Activated naive CD8-positive, alpha-beta T cell treated with anti-CD3 and anti-CD28 coated beads, Interleukin-2, amount 50 U/mL, for 24 hours (primary cell): ENCODE measurements at regions not wholly inside any gene's neighbourhood (a gene's known extent, or its start where the extent isn't known, plus 50 kb on each side); places are given as distances from the start of the nearest gene placed in this dataset.

Experiments
- ATAC-seq: fragments of 150-1000 bp; cut with Tn5 transposase; one replicate; pipeline ENCODE4 v1.10.0; 2021
- DNase-seq: peaks from one replicate; pipeline ENCODE4 v3.0.0; 2021
- H3K27ac Mint-ChIP-seq: one replicate; pipeline ENCODE4 v1.8.0; 2021; ENCODE audit warnings: mild to moderate bottlenecking, mixed read lengths
- H3K27me3 Mint-ChIP-seq: one replicate; pipeline ENCODE4 v1.8.0; 2021; ENCODE audit warnings: mixed read lengths
- H3K36me3 Mint-ChIP-seq: one replicate; pipeline ENCODE4 v1.8.0; 2021; ENCODE audit warnings: low read depth, mixed read lengths
- H3K4me1 Mint-ChIP-seq: one replicate; pipeline ENCODE4 v1.8.0; 2021; ENCODE audit warnings: mixed read lengths
- H3K4me3 Mint-ChIP-seq: one replicate; pipeline ENCODE4 v1.8.0; 2021; ENCODE audit warnings: mild to moderate bottlenecking, moderate library complexity, mixed read lengths
- H3K9me3 Mint-ChIP-seq: one replicate; pipeline ENCODE4 v1.8.0; 2021; ENCODE audit warnings: mixed read lengths

DNA sequence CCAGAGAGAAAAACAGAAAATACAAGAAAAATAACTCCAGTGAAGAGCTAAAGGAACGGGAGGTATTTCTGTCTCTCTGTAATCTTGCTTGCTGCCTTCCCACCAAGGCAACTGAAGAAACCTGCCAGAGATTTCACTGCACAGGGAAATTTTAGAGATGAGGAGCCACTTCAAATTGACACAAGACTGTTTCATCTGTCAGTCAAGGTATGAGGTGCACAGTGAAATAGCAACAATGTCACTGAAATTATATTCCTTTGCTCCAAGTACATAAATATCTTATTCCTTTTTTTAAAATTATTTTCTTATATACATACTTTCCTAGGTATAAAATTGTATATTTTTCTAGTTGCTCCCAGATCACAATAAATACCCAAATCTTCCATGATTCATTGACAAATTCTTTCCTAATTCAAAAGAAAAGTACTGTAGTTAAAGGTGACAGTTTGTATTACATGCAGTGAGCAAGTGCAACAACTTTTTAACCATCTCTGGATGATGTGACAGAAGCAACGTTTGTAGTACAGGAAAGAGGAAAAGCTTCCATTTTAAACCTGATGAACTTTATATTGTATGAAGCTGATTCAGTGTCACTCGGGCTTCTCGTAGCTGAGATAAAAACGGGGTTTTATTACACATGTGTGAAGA lies 563.4 kb downstream of the TUSC7 start:
- ATAC-seq (no peak), DNase-seq (no peak)
- Mint-ChIP-seq H3K4me1 (no peaks in the 10 kb centered on the region), H3K27ac (no peak overlapping the region), H3K9me3 (no peaks in the 10 kb centered on the region), H3K27me3 (no peaks in the 10 kb centered on the region), H3K4me3 (no peak overlapping the region), H3K36me3 (no peaks in the 10 kb centered on the region)

GRCh38 chr3:117277816-117278215 lies 568.2 kb downstream of the TUSC7 start:
- DNase-seq: no peak
- H3K9me3 Mint-ChIP-seq: peaks cover 3% of the 10 kb centered on the region
- H3K27me3 Mint-ChIP-seq: no peaks in the 10 kb centered on the region
- no peak overlapping the region for H3K27ac Mint-ChIP-seq
- no peaks in the 10 kb centered on the region for H3K4me1 Mint-ChIP-seq
- no peak for ATAC-seq
- H3K36me3 Mint-ChIP-seq: no peaks in the 10 kb centered on the region
- H3K4me3 Mint-ChIP-seq: no peak overlapping the region

GRCh38 chr3:117278424-117279190 lies 569.0 kb downstream of the TUSC7 start:
- DNase-seq: no peak
- Mint-ChIP-seq H3K36me3 (no peaks in the 10 kb centered on the region), H3K4me1 (no peaks in the 10 kb centered on the region), H3K4me3 (no peak overlapping the region), H3K27me3 (no peaks in the 10 kb centered on the region), H3K27ac (no peak overlapping the region), H3K9me3 (peaks cover 3% of the 10 kb centered on the region)
- ATAC-seq: no peak

DNA sequence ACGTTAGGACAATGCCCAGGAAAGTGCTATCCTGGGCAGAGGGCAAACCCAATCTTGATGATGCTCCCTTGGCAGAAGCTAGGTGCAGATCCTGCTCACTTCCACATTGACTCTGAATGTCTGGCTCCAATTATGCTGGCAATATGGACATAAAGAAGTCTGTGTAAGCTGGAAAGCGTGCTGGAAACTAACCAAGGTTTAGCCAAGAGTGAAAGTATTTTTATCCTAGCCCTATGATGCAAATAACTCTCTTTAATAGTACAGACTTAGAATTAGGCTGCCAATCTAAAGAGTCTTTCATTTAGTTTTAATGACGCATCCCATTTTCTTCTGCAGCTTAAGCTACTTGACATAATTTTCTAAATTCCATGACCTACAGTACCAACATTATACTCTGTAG lies 571.8 kb downstream of the TUSC7 start:
- DNase-seq (no peak), ATAC-seq (no peak)
- peaks cover 3% of the 10 kb centered on the region for H3K9me3 Mint-ChIP-seq
- no peak overlapping the region for H3K27ac Mint-ChIP-seq
- peaks cover 1% of the 10 kb centered on the region for H3K27me3 Mint-ChIP-seq
- H3K4me3 Mint-ChIP-seq: no peak overlapping the region
- H3K4me1 Mint-ChIP-seq: no peaks in the 10 kb centered on the region
- no peaks in the 10 kb centered on the region for H3K36me3 Mint-ChIP-seq

DNA sequence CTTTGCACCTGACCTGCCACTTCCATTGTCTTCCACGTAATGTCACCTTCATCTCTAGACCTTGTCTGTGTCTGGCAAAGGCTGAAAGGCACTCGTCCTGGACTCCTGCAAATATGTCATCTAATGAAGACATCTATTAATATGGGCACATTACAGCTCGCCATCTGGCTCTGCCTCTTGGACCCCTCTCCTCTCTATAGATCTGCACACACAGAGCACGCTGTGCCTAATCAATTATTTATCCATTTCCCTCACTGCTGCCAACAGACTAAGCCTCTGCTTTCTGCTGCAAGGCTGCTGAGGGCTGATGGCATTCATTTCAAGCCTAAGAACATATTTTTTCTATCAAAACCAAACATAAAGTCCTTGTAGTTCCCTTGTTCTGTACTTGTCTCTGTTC lies 573.0 kb downstream of the TUSC7 start:
- Mint-ChIP-seq H3K27ac (no peak overlapping the region), H3K4me3 (no peak overlapping the region), H3K27me3 (peaks cover 1% of the 10 kb centered on the region), H3K36me3 (no peaks in the 10 kb centered on the region), H3K9me3 (peaks cover 3% of the 10 kb centered on the region), H3K4me1 (no peaks in the 10 kb centered on the region)
- DNase-seq (no peak), ATAC-seq (no peak)

DNA sequence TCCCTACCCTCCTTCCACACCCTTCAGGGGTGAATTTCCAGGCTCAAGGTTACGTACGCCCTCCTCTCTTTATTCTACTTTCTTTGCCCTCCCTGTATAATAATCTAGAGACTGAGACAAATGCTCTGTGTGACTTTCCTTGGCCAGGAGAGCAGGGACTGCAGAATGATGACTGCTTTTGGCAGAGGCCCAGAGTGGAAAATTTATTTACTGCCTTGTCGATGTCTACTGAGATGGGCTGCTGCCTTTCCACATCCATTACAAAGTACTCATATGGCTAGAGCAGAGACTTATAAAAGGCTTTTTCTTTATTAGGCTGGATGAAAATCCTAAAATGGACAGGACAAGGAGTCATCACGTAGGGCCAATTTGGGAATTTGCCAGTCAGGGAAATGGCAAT lies 576.2 kb downstream of the TUSC7 start:
- DNase-seq (no peak), ATAC-seq (no peak)
- H3K4me3 Mint-ChIP-seq: no peak overlapping the region
- H3K27ac Mint-ChIP-seq: no peak overlapping the region
- H3K9me3 Mint-ChIP-seq: no peaks in the 10 kb centered on the region
- no peaks in the 10 kb centered on the region for H3K36me3 Mint-ChIP-seq
- peaks cover 1% of the 10 kb centered on the region for H3K27me3 Mint-ChIP-seq
- H3K4me1 Mint-ChIP-seq: no peaks in the 10 kb centered on the region

GRCh38 chr3:117286488-117286887 lies 576.9 kb downstream of the TUSC7 start:
- Mint-ChIP-seq H3K9me3 (no peaks in the 10 kb centered on the region), H3K27ac (no peak overlapping the region), H3K36me3 (no peaks in the 10 kb centered on the region), H3K27me3 (peaks cover 1% of the 10 kb centered on the region), H3K4me3 (no peak overlapping the region), H3K4me1 (no peaks in the 10 kb centered on the region)
- no peak for ATAC-seq
- no peak for DNase-seq

DNA sequence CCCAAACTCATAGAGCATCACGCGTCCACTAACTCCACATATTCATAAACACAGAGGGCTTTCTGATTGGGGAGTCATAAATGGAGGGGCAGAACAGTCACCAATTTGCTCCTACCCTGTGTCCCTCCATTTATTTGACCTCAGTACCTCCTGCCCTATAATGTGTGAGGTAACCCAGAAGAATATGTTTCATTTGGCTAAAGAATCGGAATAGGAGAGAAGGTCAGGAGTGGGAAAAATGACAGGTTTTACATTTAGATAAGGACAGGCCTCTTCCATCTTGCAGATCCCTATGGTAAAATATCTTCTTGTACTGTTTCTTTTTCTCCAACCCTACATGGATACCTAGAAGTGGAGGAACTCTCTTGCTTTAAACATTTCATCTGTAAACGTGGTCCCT lies 578.0 kb downstream of the TUSC7 start:
- no peaks in the 10 kb centered on the region for H3K9me3 Mint-ChIP-seq

DNA sequence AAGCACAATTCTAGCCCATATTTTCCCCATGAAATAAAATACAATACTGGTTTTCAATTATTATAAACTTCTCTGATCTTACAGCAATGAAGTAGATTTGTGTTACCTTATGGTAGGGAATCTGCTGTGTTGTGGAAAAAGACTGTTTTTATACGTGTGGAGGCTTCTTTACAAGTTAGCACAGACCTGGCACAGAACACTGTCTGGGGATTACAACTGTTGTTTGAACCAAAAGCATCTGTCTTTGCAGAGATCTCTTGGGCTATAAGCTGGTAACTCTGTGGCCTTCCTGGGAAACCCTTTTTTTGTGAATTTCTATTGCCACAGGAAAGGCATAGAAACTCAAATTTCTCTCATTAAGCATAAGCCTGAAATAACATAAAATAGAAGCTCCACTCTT lies 581.9 kb downstream of the TUSC7 start:
- DNase-seq: no peak
- H3K36me3 Mint-ChIP-seq: no peaks in the 10 kb centered on the region
- no peaks in the 10 kb centered on the region for H3K27me3 Mint-ChIP-seq
- peaks cover 4% of the 10 kb centered on the region for H3K9me3 Mint-ChIP-seq
- no peak for ATAC-seq
- H3K4me1 Mint-ChIP-seq: no peaks in the 10 kb centered on the region
- H3K4me3 Mint-ChIP-seq: no peak overlapping the region
- no peak overlapping the region for H3K27ac Mint-ChIP-seq

More for the DNA sequence above, 578.0 kb downstream of the TUSC7 start:
- Mint-ChIP-seq H3K27me3 (peaks cover 1% of the 10 kb centered on the region), H3K4me3 (no peak overlapping the region), H3K27ac (no peak overlapping the region), H3K36me3 (no peaks in the 10 kb centered on the region), H3K4me1 (no peaks in the 10 kb centered on the region)
- DNase-seq (no peak), ATAC-seq (no peak)

GRCh38 chr3:117297065-117297464 lies 587.5 kb downstream of the TUSC7 start:
- H3K9me3 Mint-ChIP-seq: peaks cover 8% of the 10 kb centered on the region
- DNase-seq (no peak), ATAC-seq (no peak)
- H3K4me1 Mint-ChIP-seq: no peaks in the 10 kb centered on the region
- H3K36me3 Mint-ChIP-seq: no peaks in the 10 kb centered on the region
- no peaks in the 10 kb centered on the region for H3K27me3 Mint-ChIP-seq
- no peak overlapping the region for H3K4me3 Mint-ChIP-seq
- no peak overlapping the region for H3K27ac Mint-ChIP-seq

DNA sequence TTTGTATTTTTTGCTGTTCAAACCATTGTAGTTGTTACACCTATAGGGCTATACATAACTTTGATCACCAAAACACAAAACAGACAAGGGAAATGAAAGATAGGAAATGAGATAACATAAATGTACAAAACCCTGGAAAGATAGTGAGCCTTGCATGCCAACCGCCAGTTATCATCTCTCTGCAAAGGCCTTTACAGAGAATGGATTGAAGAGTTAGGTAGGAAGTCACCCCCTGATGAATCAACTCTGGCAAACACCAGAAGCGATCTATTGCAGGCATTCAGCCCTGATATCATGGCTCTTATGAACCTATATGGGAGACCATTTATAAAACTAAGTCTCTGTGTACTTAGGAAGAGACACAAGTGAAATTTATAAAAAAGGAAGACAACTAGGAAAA lies 588.0 kb downstream of the TUSC7 start:
- Mint-ChIP-seq H3K27me3 (no peaks in the 10 kb centered on the region), H3K4me1 (no peaks in the 10 kb centered on the region), H3K9me3 (peaks cover 13% of the 10 kb centered on the region), H3K4me3 (no peak overlapping the region), H3K27ac (no peak overlapping the region), H3K36me3 (no peaks in the 10 kb centered on the region)
- DNase-seq (no peak), ATAC-seq (no peak)

DNA sequence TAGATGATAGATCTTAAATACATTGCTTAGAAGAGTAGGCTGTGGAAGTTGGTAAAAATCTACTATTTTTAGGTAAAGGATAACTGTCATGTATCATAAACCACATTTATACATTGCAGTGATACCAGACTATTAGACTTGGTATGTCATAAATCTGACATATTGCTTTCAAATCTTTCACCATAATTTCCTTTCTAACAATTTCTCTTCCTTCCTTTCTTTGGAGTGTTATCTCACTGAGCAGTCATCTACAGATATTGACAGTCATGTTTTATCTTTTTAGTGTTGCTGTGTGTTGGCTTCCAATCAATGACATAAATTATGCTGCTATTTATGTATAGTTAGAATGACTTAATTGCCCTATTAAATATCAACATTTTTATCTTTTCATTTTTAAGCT lies 588.7 kb downstream of the TUSC7 start:
- ATAC-seq (no peak), DNase-seq (no peak)
- no peak overlapping the region for H3K27ac Mint-ChIP-seq
- H3K4me1 Mint-ChIP-seq: no peaks in the 10 kb centered on the region
- H3K4me3 Mint-ChIP-seq: no peak overlapping the region
- no peaks in the 10 kb centered on the region for H3K27me3 Mint-ChIP-seq
- H3K9me3 Mint-ChIP-seq: peaks cover 9% of the 10 kb centered on the region
- H3K36me3 Mint-ChIP-seq: no peaks in the 10 kb centered on the region

GRCh38 chr3:117302428-117302827 lies 592.8 kb downstream of the TUSC7 start:
- Mint-ChIP-seq H3K4me3 (no peak overlapping the region), H3K36me3 (no peaks in the 10 kb centered on the region), H3K27ac (no peak overlapping the region), H3K4me1 (no peaks in the 10 kb centered on the region), H3K27me3 (no peaks in the 10 kb centered on the region), H3K9me3 (peaks cover 9% of the 10 kb centered on the region)
- DNase-seq (no peak), ATAC-seq (no peak)

GRCh38 chr3:117303443-117303842 lies 593.9 kb downstream of the TUSC7 start:
- no peak for ATAC-seq
- Mint-ChIP-seq H3K4me1 (no peaks in the 10 kb centered on the region), H3K27ac (no peak overlapping the region), H3K27me3 (no peaks in the 10 kb centered on the region), H3K36me3 (no peaks in the 10 kb centered on the region), H3K9me3 (peaks cover 9% of the 10 kb centered on the region), H3K4me3 (no peak overlapping the region)
- DNase-seq: no peak

- H3K36me3 Mint-ChIP-seq: no peaks in the 10 kb centered on the region
- ATAC-seq (no peak), DNase-seq (no peak)
- H3K4me3 Mint-ChIP-seq: no peak overlapping the region
- no peak overlapping the region for H3K27ac Mint-ChIP-seq
- H3K9me3 Mint-ChIP-seq: peaks cover 9% of the 10 kb centered on the region
- no peaks in the 10 kb centered on the region for H3K4me1 Mint-ChIP-seq
- no peaks in the 10 kb centered on the region for H3K27me3 Mint-ChIP-seq
These were observed 595.1 kb downstream of the TUSC7 start for GRCh38 chr3:117304681-117305080.
